Spleen (tissue), 11 donors: ENCODE measurements at regions not wholly inside any gene's neighbourhood (a gene's known extent, or its start where the extent isn't known, plus 50 kb on each side); places are given as distances from the start of the nearest gene placed in this dataset.
A peak's percentile ranks its signal among the peaks of the same experiment; 100 is the strongest.

Experiments used
- DNase-seq: peaks from one replicate; pipeline ENCODE4 v3.0.0-alpha.2; 2020
- H3K27ac ChIP-seq, 8 donors: fragments of 200-600 bp; sonication (generic) in 7 of 8; 1 replicate in 4 of 8; 2 replicates in 4 of 8; pipeline versions ENCODE4 v1.5.0 to v1.8.0; 2016 to 2021; ENCODE audit warnings: inconsistent platforms in 4 of 8, mild to moderate bottlenecking in 4 of 8, moderate library complexity in 1 of 8
- H3K27me3 ChIP-seq, 7 donors: fragments of 200-600 bp; sonication (generic) in 6 of 7; replicated peaks in 1 of 7; 1 replicate in 4 of 7; 2 replicates in 3 of 7; pipeline versions ENCODE4 v1.5.0 to v1.8.0; 2016 to 2021; ENCODE audit warnings: inconsistent platforms in 3 of 7, mild to moderate bottlenecking in 1 of 7
- H3K36me3 ChIP-seq, 6 donors: fragments of 200-600 bp; sonication (generic) in 5 of 6; 1 replicate in 4 of 6; 2 replicates in 2 of 6; pipeline versions ENCODE4 v1.5.0 to v1.8.0; 2016 to 2021; ENCODE audit warnings: inconsistent platforms in 2 of 6
- H3K4me1 ChIP-seq, 6 donors: fragments of 200-600 bp; sonication (generic) in 5 of 6; 1 replicate in 3 of 6; 2 replicates in 3 of 6; pipeline versions ENCODE4 v1.5.0 to v1.8.0; 2016 to 2021; ENCODE audit warnings: inconsistent platforms in 3 of 6
- H3K4me3 ChIP-seq, 8 donors: fragments of 200-600 bp; sonication (generic) in 7 of 8; 1 replicate in 4 of 8; 2 replicates in 4 of 8; pipeline versions ENCODE4 v1.5.0 to v1.8.0; 2016 to 2021; ENCODE audit warnings: inconsistent platforms in 4 of 8, mild to moderate bottlenecking in 4 of 8, moderate library complexity in 2 of 8
- H3K9me3 ChIP-seq, 8 donors: fragments of 200-600 bp; sonication (generic) in 7 of 8; 1 replicate in 4 of 8; 2 replicates in 4 of 8; pipeline versions ENCODE4 v1.5.0 to v1.8.0; 2016 to 2021; ENCODE audit warnings: inconsistent platforms in 4 of 8
- CTCF ChIP-seq, 11 experiments: fragments of 200-600 bp in 7 of 11; fragments of 450-650 bp in 4 of 11; sonication (generic) in 4 of 11; IDR thresholded peaks in 8 of 11; conservative IDR thresholded peaks in 3 of 11; 1 replicate in 7 of 11; 2 replicates in 4 of 11; pipeline versions ENCODE4 v1.4.0 to v1.8.0; 2016 to 2021; ENCODE audit warnings: antibody characterized with exemption in 11 of 11, inconsistent platforms in 4 of 11, mild to moderate bottlenecking in 1 of 11
- POLR2A ChIP-seq, 3 donors: fragments of 450-650 bp; IDR thresholded peaks; one replicate each; pipeline ENCODE4 v1.5.1; 2017; ENCODE audit warnings: antibody characterized with exemption in 3 of 3, mild to moderate bottlenecking in 1 of 3
- POLR2AphosphoS5 ChIP-seq, 3 donors: sonication (generic); formaldehyde crosslinking; IDR thresholded peaks; one replicate each; pipeline ENCODE4 v1.5.1; 2017; ENCODE audit warnings: antibody characterized with exemption in 3 of 3
- WGBS, 5 donors: extraction: QIAGEN DNeasy Blood & Tissue Kit in 3 of 5; methylation state at CpG; one replicate each; pipeline versions ENCODE4 v1.1.5 to v1.1.7; 2013 to 2018; 5-methylcytosine and 5-hydroxymethylcytosine counted together
- intact Hi-C: fragments of 100-400 bp; cut with DNase I; formaldehyde crosslinking; loops from one replicate; pipeline ENCODE4 v1.15.0; 2023; ENCODE audit warnings: low total_unique reads
- donor health status: healthy with polysubstance abuse.
- donor health status: DM: no; HTN: no; CAD: no; lungs with moderate emphysema.
- donor health status: DM: no; HTN: no; CAD: no.
- donor health status: Bipolar disorder and iron deficiency.
- donor health status: healthy.
- donor health status: DM: no; HTN: no; CAD: no.
- donor health status: DM: yes; HTN: yes; CAD: no.

- 39 to 54% (median 48%) methylated on average over 11 of the region's 11 CpGs for whole genome bisulfite sequencing, 5 donors
- Histone ChIP-seq H3K4me1 (no peaks in the 10 kb centered on the region), H3K36me3 (no peaks in the 10 kb centered on the region), H3K4me3 (no peak overlapping the region), H3K9me3 (no peaks in the 10 kb centered on the region), H3K27me3 (peaks cover 0 to 52% (median 14%) of the 10 kb centered on the region in 7 donors), H3K27ac (no peak overlapping the region)
- TF ChIP-seq POLR2A (IDR thresholded peaks at IDR 0.05) (no peak), CTCF (IDR thresholded peaks at IDR 0.05 in 8 of 11, conservative IDR thresholded peaks at IDR 0.05 in 3 of 11) (no peak)
- DNase-seq, result peak; percentile 46
- intact Hi-C loops, result no loop called here
Measured at GRCh38 chr1:36572906-36573305, 90.2 kb upstream of the CSF3R start.

- intact Hi-C loops, result no loop called here
- DNase-seq, result peak; percentile 46
- Histone ChIP-seq H3K4me3 (no peak overlapping the region), H3K27me3 (peaks cover 0 to 52% (median 14%) of the 10 kb centered on the region in 7 donors), H3K36me3 (no peaks in the 10 kb centered on the region), H3K9me3 (no peaks in the 10 kb centered on the region), H3K27ac (no peak overlapping the region), H3K4me1 (no peaks in the 10 kb centered on the region)
- TF ChIP-seq POLR2A (IDR thresholded peaks at IDR 0.05) (no peak), CTCF (IDR thresholded peaks at IDR 0.05 in 8 of 11, conservative IDR thresholded peaks at IDR 0.05 in 3 of 11) (no peak), POLR2AphosphoS5 (IDR thresholded peaks at IDR 0.05) (no peak)
- WGBS, 5 donors, result 46 to 57% (median 56%) methylated on average over 15 of the region's 15 CpGs
Measured at GRCh38 chr1:36572142-36572715, 89.5 kb upstream of the CSF3R start.

GRCh38 chr1:36571106-36571505, 88.4 kb upstream of the CSF3R start:
- DNase-seq, result peak; percentile 58
- Histone ChIP-seq H3K27me3 (peaks cover 0 to 43% (median 14%) of the 10 kb centered on the region in 7 donors), H3K36me3 (no peaks in the 10 kb centered on the region), H3K9me3 (no peaks in the 10 kb centered on the region), H3K27ac (no peak overlapping the region), H3K4me1 (no peaks in the 10 kb centered on the region), H3K4me3 (no peak overlapping the region)
- TF ChIP-seq CTCF (IDR thresholded peaks at IDR 0.05 in 8 of 11, conservative IDR thresholded peaks at IDR 0.05 in 3 of 11) (no peak), POLR2AphosphoS5 (IDR thresholded peaks at IDR 0.05) (no peak), POLR2A (IDR thresholded peaks at IDR 0.05) (no peak)
- intact Hi-C loops, result no loop called here
- 65 to 74% (median 74%) methylated on average over 1 of the region's 1 CpG for WGBS, 5 donors

GRCh38 chr1:36570478-36571060, 87.9 kb upstream of the CSF3R start:
- no peak for TF ChIP-seq CTCF (IDR thresholded peaks at IDR 0.05 in 8 of 11, conservative IDR thresholded peaks at IDR 0.05 in 3 of 11)
- no peak for TF ChIP-seq POLR2A (IDR thresholded peaks at IDR 0.05)
- no peak for TF ChIP-seq POLR2AphosphoS5 (IDR thresholded peaks at IDR 0.05)
- intact Hi-C loops, result no loop called here
- WGBS, 5 donors, result 79 to 99% (median 90%) methylated on average over 12 of the region's 12 CpGs
- Histone ChIP-seq H3K9me3 (no peaks in the 10 kb centered on the region), H3K4me3 (no peak overlapping the region), H3K36me3 (no peaks in the 10 kb centered on the region), H3K27me3 (peaks cover 0 to 43% (median 14%) of the 10 kb centered on the region in 7 donors), H3K27ac (no peak overlapping the region), H3K4me1 (no peaks in the 10 kb centered on the region)
- peak; percentile 40 for DNase-seq
